Caki2 (cell line): ENCODE measurements at regions not wholly inside any gene's neighbourhood (a gene's known extent, or its start where the extent isn't known, plus 50 kb on each side); places are given as distances from the start of the nearest gene placed in this dataset.

ENCODE experiments used
- DNase-seq: peaks from one replicate; pipeline ENCODE4 v3.0.0-alpha.2; 2015; ENCODE audit warnings: low read depth
- in situ Hi-C: cut with HindIII; loops from 2 replicates; pipeline ENCODE4 v1.10.0; 2016; ENCODE audit warnings: low sequenced_read_pairs, low pct_unique_long_range_greater_than_20kb, mixed read lengths

DNA sequence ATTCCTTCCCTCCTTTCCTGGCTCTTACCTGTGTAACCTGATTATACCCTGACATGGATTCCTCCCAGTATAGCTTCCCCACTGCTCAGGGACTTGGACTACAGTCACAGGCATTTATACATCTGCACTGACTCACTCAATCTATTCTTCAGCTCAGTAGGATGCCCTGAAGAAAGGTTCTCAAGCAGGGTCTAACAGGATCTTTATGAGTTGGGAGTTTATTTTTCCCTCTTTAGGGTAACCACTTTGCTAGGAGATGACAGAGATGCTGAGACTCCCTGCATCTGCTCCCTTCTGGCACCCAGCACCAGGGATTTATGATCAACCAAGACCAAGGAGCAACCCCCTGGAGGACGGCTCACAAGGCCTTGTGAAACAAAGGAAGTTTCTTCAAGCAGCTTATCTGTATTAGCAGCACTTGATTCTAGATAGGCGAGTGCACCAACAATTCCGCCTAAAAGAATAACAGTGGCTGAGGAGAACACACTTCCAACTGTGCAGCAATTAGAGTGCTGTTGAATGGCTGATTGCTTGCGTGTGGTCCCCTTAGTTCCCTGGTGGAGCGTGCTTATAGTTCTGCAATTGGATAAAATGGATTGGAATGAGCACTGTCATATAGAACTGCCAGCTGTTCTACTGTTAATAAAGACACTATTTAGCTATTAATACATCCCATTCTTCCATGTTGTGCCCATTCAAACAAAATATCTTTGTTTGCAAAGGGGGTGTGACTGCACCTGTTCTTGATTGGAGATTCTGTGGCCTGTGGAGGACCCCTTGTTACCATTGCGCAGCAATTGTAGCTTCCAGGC is 482.6 kb downstream of the ZNF608 start:
- in situ Hi-C loops: no loop called here
- DNase-seq: no peak

DNA sequence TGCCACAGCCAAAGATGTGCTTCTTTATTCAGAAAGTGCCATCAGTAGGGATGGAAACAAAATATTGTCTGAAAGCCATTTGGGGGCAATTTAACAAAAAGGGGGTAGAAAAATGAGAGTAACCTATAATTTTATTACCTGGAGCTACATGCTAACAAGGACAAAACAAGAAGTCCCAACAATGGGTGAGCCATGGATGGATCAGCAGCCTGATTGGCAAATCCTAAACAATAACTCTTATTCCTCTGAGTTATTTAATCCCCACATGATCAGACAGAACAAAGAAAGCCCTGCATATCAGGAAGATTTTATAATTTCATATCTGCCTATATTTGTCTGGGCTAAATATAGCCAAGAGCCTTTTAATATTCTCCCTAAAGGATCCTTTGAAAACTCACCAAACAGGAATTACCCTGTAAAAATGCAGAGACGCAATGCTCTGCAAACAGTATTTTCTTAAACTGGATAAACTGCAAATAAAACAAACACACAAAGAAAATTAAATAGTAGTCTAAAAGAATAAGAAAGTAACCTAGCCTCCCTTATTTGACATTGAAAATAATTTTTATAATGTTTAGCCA is 483.4 kb downstream of the ZNF608 start:
- in situ Hi-C loops: no loop called here
- DNase-seq: no peak

DNA sequence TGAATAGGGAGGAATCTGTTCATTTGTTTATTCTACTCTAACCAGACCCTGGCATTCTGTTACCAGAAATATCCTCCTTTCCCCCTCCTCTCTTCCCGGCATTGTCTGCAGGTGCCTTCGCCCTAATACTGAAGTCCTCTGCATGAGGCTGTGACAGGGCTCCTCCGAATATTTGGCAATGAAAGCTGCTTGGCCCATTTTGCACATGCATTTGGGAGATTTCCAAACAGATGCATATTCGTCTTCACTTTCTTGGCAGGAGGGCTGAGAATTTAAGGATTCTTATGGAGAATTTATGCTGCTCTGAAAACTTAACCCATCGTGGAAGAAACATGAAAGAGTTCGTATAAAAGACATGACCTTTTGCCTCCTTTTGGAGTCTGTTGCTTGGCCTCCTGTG is 484.0 kb downstream of the ZNF608 start:
- in situ Hi-C loops: no loop called here

DNA sequence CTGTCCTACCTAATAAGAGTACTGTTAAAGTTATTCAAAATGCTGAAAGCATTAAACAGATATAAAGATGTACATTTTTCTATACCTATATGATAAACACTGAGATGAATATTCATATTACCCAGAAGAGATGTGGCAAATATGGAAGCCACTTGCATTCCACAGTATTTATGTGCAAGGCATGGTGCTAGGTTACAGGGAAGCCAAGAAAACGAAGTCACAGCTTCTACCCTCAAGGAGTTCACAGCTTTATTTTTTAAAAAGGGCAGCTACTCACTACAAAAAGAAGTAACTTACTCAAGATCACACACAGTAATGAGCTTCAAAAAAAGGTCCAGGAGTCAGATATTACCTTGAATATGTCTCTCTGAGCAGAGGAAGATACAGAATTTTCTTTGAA is 484.6 kb downstream of the ZNF608 start:
- in situ Hi-C loops: no loop called here

More for the DNA sequence above, 484.0 kb downstream of the ZNF608 start:
- no peak for DNase-seq

GRCh38 chr5:124260921-124261515 is 485.4 kb downstream of the ZNF608 start:
- DNase-seq: no peak
- in situ Hi-C loops: no loop called here

More for the DNA sequence above, 484.6 kb downstream of the ZNF608 start:
- DNase-seq: no peak

DNA sequence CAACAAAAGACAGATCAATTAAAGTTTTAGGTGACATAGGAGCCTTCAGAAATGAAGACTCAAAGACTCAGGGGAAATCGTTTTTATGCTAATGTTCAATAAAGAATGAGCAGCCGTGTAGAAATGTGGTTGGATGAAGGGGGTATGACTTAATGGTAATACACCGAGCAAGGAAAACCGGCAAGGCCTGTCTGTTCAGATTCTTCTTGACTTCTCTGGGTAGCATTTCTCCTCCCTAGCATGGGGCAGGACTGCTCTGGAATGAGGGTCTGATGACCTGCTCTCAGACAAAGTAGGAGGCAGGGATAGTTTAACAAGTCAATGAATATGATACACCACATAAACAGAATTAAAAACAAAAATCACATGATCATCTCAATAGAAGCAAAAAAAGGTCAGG is 487.4 kb downstream of the ZNF608 start:
- no peak for DNase-seq
- in situ Hi-C loops: no loop called here

DNA sequence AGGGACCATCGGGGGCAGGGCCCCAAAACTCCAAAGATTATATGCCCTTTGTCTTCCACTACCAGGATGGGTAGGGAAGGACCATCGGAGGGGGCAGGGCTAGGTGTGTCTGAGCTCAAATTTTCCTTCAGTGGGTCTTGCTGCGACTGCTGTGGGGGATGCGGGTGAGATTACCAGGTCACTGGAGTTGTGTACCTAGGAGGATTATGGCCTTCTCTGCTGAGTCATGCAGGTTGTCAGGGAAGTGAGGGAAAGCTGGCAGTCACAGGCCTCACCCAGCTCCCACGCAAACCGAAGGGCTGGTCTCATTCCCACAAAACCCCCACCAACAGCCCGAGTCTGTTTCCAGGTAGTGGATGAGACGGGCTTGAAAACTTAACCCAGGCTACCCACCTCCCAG is 489.4 kb downstream of the ZNF608 start:
- in situ Hi-C loops: no loop called here
- no peak for DNase-seq

- in situ Hi-C loops: no loop called here
- DNase-seq: no peak
These were observed 493.1 kb downstream of the ZNF608 start for GRCh38 chr5:124253203-124253810.

- DNase-seq: no peak
- in situ Hi-C loops: no loop called here
These were observed 493.7 kb downstream of the ZNF608 start for GRCh38 chr5:124252747-124253146.

DNA sequence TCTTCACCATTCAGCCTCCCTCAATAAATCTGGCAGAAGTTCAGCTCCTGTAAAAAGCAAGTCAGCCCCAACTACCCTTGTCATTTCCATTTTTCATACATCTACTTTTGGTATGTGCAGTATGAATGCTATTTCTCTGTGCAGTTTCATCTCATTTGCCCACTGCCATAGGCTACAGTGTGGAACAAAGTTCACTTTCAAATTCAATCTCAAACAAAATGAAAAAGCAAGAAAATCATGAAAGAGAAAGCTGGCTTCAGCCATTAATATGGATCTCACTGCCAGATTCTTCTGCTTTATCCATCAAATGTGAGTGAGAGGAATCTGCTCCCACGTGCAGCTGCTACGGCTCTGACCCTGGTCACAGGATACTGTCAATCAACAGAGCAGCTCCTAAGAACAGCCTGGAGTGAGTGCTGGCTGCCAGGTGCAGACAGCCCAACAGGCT is 494.2 kb downstream of the ZNF608 start:
- in situ Hi-C loops: no loop called here

DNA sequence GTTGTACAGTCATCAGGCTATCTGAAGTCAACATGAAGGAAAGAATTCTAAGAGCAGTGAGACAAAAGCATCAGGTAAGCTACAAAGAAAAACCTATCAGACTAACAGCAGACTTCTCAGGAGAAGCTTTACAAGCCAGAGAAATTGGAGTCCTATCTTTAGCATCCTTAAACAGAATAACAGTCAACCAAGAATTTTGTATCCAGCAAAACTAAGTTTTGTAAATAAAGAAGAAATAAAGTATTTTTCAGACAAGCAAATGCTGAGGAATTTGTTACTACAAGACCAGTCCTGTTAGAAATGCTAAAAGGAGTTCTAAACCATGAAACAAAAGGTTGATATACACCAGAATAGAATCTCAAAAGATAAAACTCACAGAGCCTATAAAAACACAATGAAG is 501.2 kb downstream of the ZNF608 start:
- in situ Hi-C loops: no loop called here
- DNase-seq: no peak

More for the DNA sequence above, 494.2 kb downstream of the ZNF608 start:
- DNase-seq: no peak

DNA sequence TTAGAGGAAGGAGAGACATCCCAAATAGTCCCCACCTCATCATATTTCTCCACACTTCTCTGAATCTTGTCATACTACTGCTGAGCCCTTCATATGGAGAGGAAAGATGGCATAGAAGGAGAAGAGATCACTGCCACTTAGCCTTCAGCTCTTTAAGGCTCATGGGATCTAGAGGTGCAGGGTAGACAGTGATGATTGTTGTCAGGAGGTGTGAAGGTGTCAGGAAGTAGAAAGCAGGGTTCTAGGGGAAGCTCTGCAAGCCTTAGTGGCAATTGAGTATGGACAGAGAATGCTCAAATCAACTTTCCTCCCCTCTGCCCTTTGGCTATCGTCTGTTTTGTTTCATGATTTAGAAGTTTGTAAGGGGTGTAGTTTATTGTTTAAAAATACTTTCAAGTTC is 505.7 kb downstream of the ZNF608 start:
- in situ Hi-C loops: no loop called here
- DNase-seq: no peak

GRCh38 chr5:124239572-124239971 is 506.9 kb downstream of the ZNF608 start:
- in situ Hi-C loops: no loop called here
- no peak for DNase-seq

DNA sequence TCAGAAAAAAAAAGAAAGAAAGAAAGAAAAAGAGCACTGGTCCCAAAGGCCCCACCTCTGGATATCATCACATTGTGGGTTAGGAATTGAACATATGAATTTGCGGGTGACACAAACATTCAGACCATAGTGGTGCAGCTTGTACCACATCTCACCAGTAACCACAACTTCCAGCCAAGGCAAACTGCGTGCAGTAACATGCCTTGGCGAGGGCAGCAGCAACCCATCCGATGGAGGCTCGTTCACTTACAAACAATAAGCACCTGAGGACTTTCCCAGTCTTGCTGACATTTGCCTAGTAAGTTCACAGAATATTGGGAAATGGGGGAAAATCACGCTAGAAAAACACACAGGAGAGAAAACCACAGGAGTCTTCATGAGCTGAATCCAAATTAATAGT is 508.1 kb downstream of the ZNF608 start:
- no peak for DNase-seq
- in situ Hi-C loops: no loop called here

GRCh38 chr5:124237206-124237695 is 509.2 kb downstream of the ZNF608 start:
- in situ Hi-C loops: no loop called here
- DNase-seq: no peak

- in situ Hi-C loops: no loop called here
- DNase-seq: no peak
These were observed 509.9 kb downstream of the ZNF608 start for GRCh38 chr5:124236361-124237205.

- in situ Hi-C loops: no loop called here
- DNase-seq: no peak
These were observed 510.9 kb downstream of the ZNF608 start for GRCh38 chr5:124235576-124235975.
